SK-N-SH (cell line): ENCODE measurements at regions not wholly inside any gene's neighbourhood (a gene's known extent, or its start where the extent isn't known, plus 50 kb on each side); places are given as distances from the start of the nearest gene placed in this dataset.

ENCODE experiments used
- CTCF ChIA-PET: fragments of 300-600, 350-600 bp; formaldehyde crosslinking; extraction: SDS; loops from one replicate; lab custom pipeline; 2021; lab: Yijun Ruan, JAX
- POLR2A ChIA-PET: fragments of 350-600 bp; sonication (Branson Sonifier 250); formaldehyde crosslinking; extraction: SDS; loops from one replicate; lab custom pipeline; 2020; ENCODE audit warnings: antibody characterized with exemption, inconsistent platforms; lab: Yijun Ruan, JAX
- DNase-seq: peaks from one replicate; pipeline ENCODE4 v3.0.0; 2012
- H2AFZ ChIP-seq: fragments of 200-600 bp; sonication (generic); 2 replicates; pipeline ENCODE4 v1.8.1; 2016; ENCODE audit warnings: antibody characterized with exemption, mild to moderate bottlenecking, low read depth
- H3F3A ChIP-seq: fragments of 200-600 bp; sonication (generic); replicated peaks from 2 replicates; pipeline ENCODE3; 2016; ENCODE audit warnings: antibody characterized with exemption, mild to moderate bottlenecking; ENCODE audit not compliant: insufficient read depth
- H3K27ac ChIP-seq, 2 experiments: fragments of 200-500 bp in 1 of 2; fragments of 200-600 bp in 1 of 2; sonication (Bioruptor generic) in 1 of 2; sonication (generic), shearing (Covaris generic) in 1 of 2; 2 replicates each; pipeline versions ENCODE4 v1.5.1 to v1.6.1; 2014 to 2016; ENCODE audit warnings: low read depth in 2 of 2, inconsistent platforms in 1 of 2, low read length in 1 of 2, mild to moderate bottlenecking in 1 of 2, mixed read lengths in 1 of 2
- H3K27me3 ChIP-seq: fragments of 200-600 bp; sonication (generic), shearing (Covaris generic); 2 replicates; pipeline ENCODE4 v1.6.1; 2016; ENCODE audit warnings: mixed run types; ENCODE audit not compliant: insufficient read depth
- H3K36me3 ChIP-seq, 2 experiments: fragments of 200-500 bp in 1 of 2; fragments of 200-600 bp in 1 of 2; sonication (Bioruptor generic) in 1 of 2; sonication (generic) in 1 of 2; replicated peaks in 1 of 2; 2 replicates each; pipeline versions ENCODE3 to v1.5.1; 2014 to 2016; ENCODE audit warnings: low read length in 1 of 2, mild to moderate bottlenecking in 1 of 2; ENCODE audit not compliant: insufficient read depth in 2 of 2, control insufficient read depth in 1 of 2
- H3K4me1 ChIP-seq, 2 experiments: fragments of 200-500 bp in 1 of 2; fragments of 200-600 bp in 1 of 2; sonication (Bioruptor generic) in 1 of 2; sonication (generic), shearing (Covaris generic) in 1 of 2; 2 replicates each; pipeline versions ENCODE4 v1.5.1 to v1.6.1; 2014 to 2016; ENCODE audit warnings: low read depth in 1 of 2, low read length in 1 of 2, mixed run types in 1 of 2; ENCODE audit not compliant: insufficient read depth in 2 of 2, control insufficient read depth in 1 of 2
- H3K4me2 ChIP-seq: fragments of 200-600 bp; sonication (generic), shearing (Covaris generic); 2 replicates; pipeline ENCODE4 v1.6.1; 2017; ENCODE audit warnings: mixed run types
- H3K4me3 ChIP-seq, 2 experiments: fragments of 200-500 bp in 1 of 2; fragments of 200-600 bp in 1 of 2; sonication (Bioruptor generic) in 1 of 2; sonication (generic), shearing (Covaris generic) in 1 of 2; 2 replicates each; pipeline versions ENCODE4 v1.5.1 to v1.8.1; 2014 to 2016; ENCODE audit warnings: low read depth in 2 of 2, inconsistent platforms in 1 of 2, low read length in 1 of 2, mild to moderate bottlenecking in 1 of 2, mixed read lengths in 1 of 2, moderate library complexity in 1 of 2
- H3K79me2 ChIP-seq: fragments of 200-600 bp; sonication (generic); 2 replicates; pipeline ENCODE4 v1.8.1; 2017; ENCODE audit warnings: mild to moderate bottlenecking; ENCODE audit not compliant: insufficient read depth
- H3K9ac ChIP-seq: fragments of 200-600 bp; sonication (generic); 2 replicates; pipeline ENCODE4 v1.6.1; 2017; ENCODE audit warnings: mixed run types
- H3K9me2 ChIP-seq: fragments of 200-600 bp; sonication (generic); 2 replicates; pipeline ENCODE4 v1.6.1; 2017; ENCODE audit warnings: mixed run types
- H3K9me3 ChIP-seq: fragments of 200-600 bp; sonication (generic); 2 replicates; pipeline ENCODE4 v1.6.1; 2017; ENCODE audit warnings: mixed run types, mild to moderate bottlenecking, moderate library complexity
- H4K20me1 ChIP-seq: fragments of 200-600 bp; sonication (generic); 2 replicates; pipeline ENCODE4 v1.6.1; 2017; ENCODE audit warnings: mild to moderate bottlenecking, mixed run types; ENCODE audit not compliant: insufficient read depth
- CHD2 ChIP-seq: fragments of 150-350 bp; IDR thresholded peaks from 2 replicates; pipeline ENCODE4 v1.6.1; 2018; ENCODE audit warnings: low read length; ENCODE audit not compliant: partially characterized antibody
- GATA2 ChIP-seq: sonication (generic); formaldehyde crosslinking; IDR thresholded peaks from 2 replicates; pipeline ENCODE4 v1.5.0; 2020; ENCODE audit warnings: mild to moderate bottlenecking, missing genetic modification reagents
- MXI1 ChIP-seq: IDR thresholded peaks from 2 replicates; pipeline ENCODE4 v1.6.1; 2012; ENCODE audit warnings: mild to moderate bottlenecking, low read depth, low read length, improper control_type of control experiment
- RCOR1 ChIP-seq: fragments of 150-350 bp; IDR thresholded peaks from 2 replicates; pipeline ENCODE4 v1.6.1; 2017; ENCODE audit warnings: antibody characterized with exemption, low read length
- SMC3 ChIP-seq: IDR thresholded peaks from 2 replicates; pipeline ENCODE4 v1.6.1; 2012; ENCODE audit warnings: low read depth, low read length, improper control_type of control experiment
- TEAD4 ChIP-seq: IDR thresholded peaks from 2 replicates; pipeline ENCODE4 v1.4.0; 2012; ENCODE audit warnings: mild to moderate bottlenecking, borderline replicate concordance; ENCODE audit not compliant: insufficient read depth
- USF2 ChIP-seq: fragments of 150-350 bp; IDR thresholded peaks from 2 replicates; pipeline ENCODE4 v1.6.1; 2017; ENCODE audit warnings: antibody characterized with exemption, low read length, low read depth, borderline replicate concordance
- WGBS: methylation state at CpG from one replicate; pipeline ENCODE4 v1.1.6; 2017; ENCODE audit warnings: low lambda C conversion rate; 5-methylcytosine and 5-hydroxymethylcytosine counted together

- POLR2A ChIA-PET, result no interaction called here
- Histone ChIP-seq H3K4me2 (no peak overlapping the region), H3F3A (peaks cover 22% of the 10 kb centered on the region), H2AFZ (0 out of 2 replicates have a peak overlapping the region, but pooled peaks have one; percentile 14), H4K20me1 (no peaks in the 10 kb centered on the region), H3K4me3 (no peak overlapping the region), H3K79me2 (no peaks in the 10 kb centered on the region), H3K9ac (no peak overlapping the region), H3K9me2 (no peaks in the 10 kb centered on the region), H3K27me3 (no peaks in the 10 kb centered on the region), H3K9me3 (no peaks in the 10 kb centered on the region), H3K4me1 (peaks cover 16 to 31% of the 10 kb centered on the region in 2 experiments; a peak in 3 of 4 replicates), H3K36me3 (no peaks in the 10 kb centered on the region), H3K27ac (peak overlapping the region in 1 of 2 experiments; percentile 98; a peak in 2 of 4 replicates)
- WGBS, result 90% methylated on average over 5 of the region's 5 CpGs
- CTCF ChIA-PET, result interaction anchor here (0.9 to 1.9 kb wide), 5 partner anchors 12 to 95 kb away, joined by 3 to 9 read pairs (median 3); no protein-coding TSS in a partner anchor
- no peak for DNase-seq
- no peak for TF ChIP-seq CHD2
- TF ChIP-seq RCOR1, result no peak
- no peak for TF ChIP-seq GATA2
- TF ChIP-seq MXI1, result no peak
- TF ChIP-seq TEAD4, result no peak
- TF ChIP-seq, all 33 proteins: peak for 0
Measured at GRCh38 chr4:112860830-112861690, 188.4 kb upstream of the ANK2 start.

- WGBS, result 83% methylated on average over 3 of the region's 3 CpGs
- H3K27ac ChIP-seq, result peak overlapping the region in 1 of 2 experiments; percentile 98; a peak in 2 of 4 replicates
- peaks cover 14 to 33% of the 10 kb centered on the region in 2 experiments; a peak in 3 of 4 replicates for H3K4me1 ChIP-seq
- peaks cover 22% of the 10 kb centered on the region for H3F3A ChIP-seq
- H3K27me3 ChIP-seq, result no peaks in the 10 kb centered on the region
- no peaks in the 10 kb centered on the region for H3K9me2 ChIP-seq
- DNase-seq, result no peak
- H4K20me1 ChIP-seq, result no peaks in the 10 kb centered on the region
- H3K9me3 ChIP-seq, result no peaks in the 10 kb centered on the region
- H3K4me3 ChIP-seq, result no peak overlapping the region
- H3K4me2 ChIP-seq, result no peak overlapping the region
- H2AFZ ChIP-seq, result 0 out of 2 replicates have a peak overlapping the region, but pooled peaks have one; percentile 14
- H3K9ac ChIP-seq, result no peak overlapping the region
- H3K79me2 ChIP-seq, result no peaks in the 10 kb centered on the region
- TF ChIP-seq USF2 (no peak), SMC3 (no peak)
- POLR2A ChIA-PET, result no interaction called here
- H3K36me3 ChIP-seq, result no peaks in the 10 kb centered on the region
- CTCF ChIA-PET, result interaction anchor here (0.6 to 1.9 kb wide), 7 partner anchors 9 to 156 kb away, joined by 3 to 9 read pairs (median 4); no protein-coding TSS in a partner anchor
Measured at GRCh38 chr4:112861691-112862674, 187.5 kb upstream of the ANK2 start.
